T-helper 1 cell treated with Interleukin-12 subunit alpha and Interleukin-12 subunit beta and Interleukin-4 antibody, amounts not matched to agents 30 ng/mL and 1 ng/mL, for 36 hours (primary cell): ENCODE measurements at regions not wholly inside any gene's neighbourhood (a gene's known extent, or its start where the extent isn't known, plus 50 kb on each side); places are given as distances from the start of the nearest gene placed in this dataset.
"Not testable (repeated sequence)": the region's sequence is repeated elsewhere in the genome, so short reads cannot be mapped to it uniquely, and the experiment has no call there.

Experiments used
- intact Hi-C: fragments of 100-400 bp; cut with micrococcal nuclease; formaldehyde crosslinking; loops from one replicate; pipeline ENCODE4 v1.15.1; 2024

DNA sequence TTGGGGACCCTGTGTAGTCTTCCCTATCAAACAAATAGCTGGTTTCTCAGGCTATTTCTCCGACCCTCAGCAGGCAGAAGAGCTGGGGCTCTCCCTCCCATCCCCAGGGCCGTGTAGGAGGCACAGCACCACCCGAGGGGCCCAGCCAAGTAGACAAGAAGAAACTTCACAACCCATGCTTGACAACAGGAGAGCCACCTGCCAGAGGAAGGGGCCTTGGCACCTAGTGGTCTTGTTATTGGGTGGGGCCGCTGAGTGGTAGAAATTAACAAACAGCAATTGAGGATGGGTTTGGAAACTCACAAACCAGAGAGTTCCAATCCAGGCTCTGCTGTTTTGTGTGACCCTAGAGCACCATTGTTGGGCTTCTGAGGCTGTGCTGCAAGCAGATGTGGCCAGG, 108.5 kb upstream of the CHD6 start:
- intact Hi-C loops: no loop called here

DNA sequence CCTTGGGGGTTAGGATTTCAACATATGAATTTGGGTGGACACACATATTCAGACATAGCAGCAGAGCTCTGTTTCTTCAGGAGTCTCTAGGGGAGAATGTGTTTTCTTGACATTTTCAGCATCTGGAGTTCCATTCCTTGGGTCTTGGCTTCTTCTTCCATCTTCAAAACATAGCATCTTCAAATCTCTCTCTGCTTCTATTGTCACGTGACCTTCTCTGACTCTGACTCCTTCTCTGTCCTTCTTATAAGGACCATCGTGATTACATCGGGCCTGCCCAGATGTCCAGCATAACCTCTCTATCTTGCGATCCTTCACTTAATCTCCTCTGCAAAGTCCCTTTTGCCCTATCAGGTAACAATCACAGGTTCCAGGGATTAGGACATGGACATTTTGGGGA, 101.0 kb upstream of the CHD6 start:
- intact Hi-C loops: loop anchor here (5.0 kb wide), 1 partner anchor 217 kb away; no protein-coding TSS in a partner anchor

GRCh38 chr20:41717483-41717882, 99.3 kb upstream of the CHD6 start:
- intact Hi-C loops: loop anchor here (5.0 kb wide), 1 partner anchor 215 kb away; no protein-coding TSS in a partner anchor

GRCh38 chr20:41716911-41717310, 98.7 kb upstream of the CHD6 start:
- intact Hi-C loops: loop anchor here (5.0 kb wide), 1 partner anchor 215 kb away; no protein-coding TSS in a partner anchor

GRCh38 chr20:41716436-41716835, 98.3 kb upstream of the CHD6 start:
- intact Hi-C loops: loop anchor here (5.0 kb wide), 1 partner anchor 214 kb away; no protein-coding TSS in a partner anchor

DNA sequence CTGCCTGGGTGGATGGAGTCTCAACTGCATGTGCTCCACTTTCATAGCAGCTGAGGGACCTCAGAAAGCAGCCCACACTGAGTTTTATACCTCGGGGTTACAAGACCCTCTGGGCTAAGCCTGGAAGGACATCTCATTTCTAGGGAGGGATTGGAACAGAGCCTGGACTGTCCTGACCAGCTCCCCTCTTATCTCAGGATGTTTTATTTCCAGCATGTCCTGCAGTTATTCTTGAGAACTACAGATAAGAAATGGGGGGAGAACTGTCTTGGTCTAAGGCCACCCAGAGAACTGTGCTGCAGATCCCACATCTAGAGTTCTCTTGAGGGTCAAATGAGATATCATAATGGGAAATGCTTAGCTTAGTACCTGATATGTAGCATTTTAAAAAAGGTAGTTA, 97.3 kb upstream of the CHD6 start:
- intact Hi-C loops: loop anchor here (5.0 kb wide), 1 partner anchor 213 kb away; no protein-coding TSS in a partner anchor

DNA sequence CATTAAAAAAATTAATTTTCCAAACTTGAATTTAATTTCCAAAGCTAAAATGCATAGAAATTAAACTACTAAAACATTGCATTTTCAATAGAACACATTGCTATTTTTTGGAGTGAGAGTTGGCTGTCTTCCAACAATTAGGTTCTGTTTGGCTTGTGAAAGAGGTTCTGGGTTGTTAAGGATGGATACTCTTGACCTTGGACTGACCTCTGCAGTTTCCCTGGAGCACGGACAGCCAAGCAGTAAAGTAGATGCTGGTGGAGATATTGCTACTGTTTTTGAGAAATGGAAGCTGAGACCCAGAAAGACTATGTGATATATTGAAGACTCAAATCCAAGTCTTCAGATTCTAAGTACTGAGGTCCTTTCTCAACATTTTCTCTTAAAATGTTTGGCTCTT, 95.9 kb upstream of the CHD6 start:
- intact Hi-C loops: no loop called here

- intact Hi-C loops: no loop called here
These were observed 86.7 kb upstream of the CHD6 start for GRCh38 chr20:41704896-41705295.

GRCh38 chr20:41702647-41703046, 84.5 kb upstream of the CHD6 start:
- intact Hi-C loops: no loop called here

GRCh38 chr20:41701588-41702348, 83.6 kb upstream of the CHD6 start:
- intact Hi-C loops: no loop called here

DNA sequence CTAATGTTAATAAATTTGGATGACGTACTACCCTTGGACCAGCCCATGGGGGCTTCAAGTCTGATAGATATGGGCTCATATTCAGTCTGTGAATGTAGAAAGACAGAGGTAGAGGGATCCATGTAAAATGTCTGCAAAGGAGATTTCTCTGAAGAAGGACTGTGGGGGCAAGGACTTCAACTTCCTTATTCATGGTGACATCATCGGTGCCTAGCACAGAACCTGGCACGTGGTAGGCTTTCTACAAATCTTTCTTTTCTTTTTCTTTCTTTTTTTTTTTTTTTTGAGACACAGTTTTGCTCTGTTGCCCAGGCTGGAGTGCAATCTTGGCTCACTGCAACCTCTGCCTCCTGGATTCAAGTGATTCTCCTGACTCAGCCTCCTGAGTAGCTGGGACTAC, 81.5 kb upstream of the CHD6 start:
- intact Hi-C loops: not testable (repeated sequence)

- intact Hi-C loops: loop anchor here (1.0 kb wide), 1 partner anchor 1489 kb away; no protein-coding TSS in a partner anchor
These were observed 79.8 kb upstream of the CHD6 start for GRCh38 chr20:41697861-41698559.

DNA sequence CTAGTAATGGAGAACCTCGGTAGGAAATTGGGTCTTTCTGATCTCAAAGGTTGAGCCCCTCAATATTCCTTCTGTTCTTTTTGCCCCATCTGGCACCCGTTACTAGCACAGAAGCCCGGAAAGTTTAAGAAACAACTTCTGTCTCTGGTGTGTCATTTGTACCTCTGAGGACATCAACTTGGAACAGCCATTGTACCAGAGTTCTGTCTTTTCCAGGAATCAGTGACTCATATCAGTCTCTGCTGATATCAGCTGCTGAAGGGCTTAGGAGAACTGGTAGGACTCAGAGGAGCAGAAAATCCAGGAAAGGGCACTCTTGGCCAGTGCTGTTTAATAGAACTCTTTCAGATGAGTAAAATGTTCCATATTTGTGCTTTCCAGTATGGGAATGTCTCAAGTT, 78.3 kb upstream of the CHD6 start:
- intact Hi-C loops: no loop called here

DNA sequence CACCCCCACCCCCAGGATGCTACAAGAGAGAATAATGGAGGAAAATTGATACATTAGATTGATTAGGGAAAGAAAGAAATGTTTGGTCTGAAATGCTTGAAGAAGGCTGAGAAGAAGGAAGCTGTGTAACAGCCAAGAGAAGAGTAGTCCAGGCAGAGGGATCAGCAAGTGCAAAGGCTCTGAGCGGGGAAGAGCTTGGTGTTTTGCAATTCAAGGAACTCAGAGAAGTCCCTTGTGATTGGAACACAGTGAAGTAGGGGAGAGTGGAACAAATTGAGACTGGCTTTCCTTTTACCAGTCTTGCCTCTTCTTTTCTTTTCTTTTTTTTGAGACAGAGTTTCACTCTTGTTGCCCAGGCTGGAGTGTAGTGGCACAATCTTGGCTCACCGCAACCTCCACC, 76.6 kb upstream of the CHD6 start:
- intact Hi-C loops: no loop called here

GRCh38 chr20:41693136-41693979, 75.2 kb upstream of the CHD6 start:
- intact Hi-C loops: loop anchor here (1.0 to 2.0 kb wide), 7 partner anchors 75 to 1897 kb away; partner anchors contain the start of genes CHD6, IFT52, TOP1 and ZHX3

DNA sequence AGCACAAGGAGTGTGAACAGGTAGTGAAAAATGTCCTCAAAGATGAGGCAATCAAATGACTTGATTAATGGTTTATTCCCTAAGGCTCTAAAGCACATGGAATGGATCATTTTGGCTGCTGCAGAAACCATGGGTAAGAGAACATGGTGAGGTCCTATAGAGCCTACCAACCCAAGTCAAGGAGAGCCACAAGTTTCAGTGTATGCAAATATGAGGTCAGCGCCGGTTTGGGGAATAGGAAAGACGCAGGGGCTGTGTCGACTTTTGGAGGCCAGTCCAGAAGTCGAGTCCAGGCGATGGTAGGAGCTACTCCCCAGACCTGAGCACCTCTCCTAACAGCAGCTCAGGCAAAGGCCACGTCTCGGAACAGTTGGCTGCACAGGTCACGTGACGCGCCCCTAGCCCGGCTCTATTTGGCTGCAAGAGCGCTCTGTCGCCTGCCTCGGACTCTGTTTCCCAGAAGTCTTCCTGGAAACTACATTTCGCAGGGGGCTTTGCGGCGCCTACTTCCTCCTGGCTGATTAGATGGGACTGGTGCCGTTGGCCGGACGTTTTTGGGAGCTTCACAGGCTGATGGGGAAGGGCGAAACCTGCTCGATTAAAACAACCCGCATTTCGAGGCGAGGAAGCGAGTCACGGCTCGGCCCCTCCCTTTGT, 74.4 kb upstream of the CHD6 start:
- intact Hi-C loops: loop anchor here (1.0 to 2.0 kb wide), 7 partner anchors 74 to 1898 kb away; partner anchors contain the start of genes CHD6, IFT52, TOP1 and ZHX3

GRCh38 chr20:41691443-41691842, 73.3 kb upstream of the CHD6 start:
- intact Hi-C loops: no loop called here

DNA sequence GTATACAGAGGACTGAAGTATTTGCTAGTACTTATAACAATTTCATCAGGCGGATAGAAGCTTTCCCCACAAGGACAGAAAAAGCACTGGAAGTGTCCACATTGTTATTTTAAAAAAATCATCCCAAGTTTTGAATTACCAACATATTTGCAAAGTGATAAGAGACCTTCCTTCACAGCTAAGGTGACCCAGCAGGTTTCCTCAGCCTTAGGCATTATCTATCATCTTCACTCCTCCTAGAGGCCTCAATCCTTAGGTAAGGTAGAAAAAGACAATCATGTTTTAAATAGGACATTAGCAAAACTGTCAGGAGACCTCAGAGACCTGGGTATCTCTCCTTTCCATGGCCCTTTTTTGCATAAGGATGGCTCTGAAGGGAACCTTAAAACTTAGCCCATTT, 72.5 kb upstream of the CHD6 start:
- intact Hi-C loops: no loop called here

GRCh38 chr20:41686961-41687360, 68.8 kb upstream of the CHD6 start:
- intact Hi-C loops: no loop called here

DNA sequence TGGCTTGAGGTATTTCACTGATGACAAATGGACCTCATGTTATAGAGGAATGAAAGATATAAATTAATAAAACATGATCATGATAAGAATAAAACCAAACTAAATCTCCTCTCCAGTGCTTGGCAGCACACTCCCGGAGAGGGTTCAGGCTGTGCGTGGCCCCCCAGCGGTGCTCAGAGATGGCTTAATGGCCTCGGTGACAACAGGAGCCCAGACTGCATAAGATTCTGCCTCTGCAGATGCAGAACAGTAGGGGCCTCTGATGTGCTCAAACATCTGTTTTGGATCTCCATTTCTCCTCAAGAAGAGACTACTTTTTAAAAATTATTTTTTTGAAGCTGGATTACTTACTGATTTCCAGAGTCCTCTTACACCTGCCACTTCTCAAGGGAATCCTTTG, 67.0 kb upstream of the CHD6 start:
- intact Hi-C loops: not testable (repeated sequence)

- intact Hi-C loops: no loop called here
These were observed 60.6 kb upstream of the CHD6 start for GRCh38 chr20:41678799-41679198.
